ENCODE measurements at regions not wholly inside any gene's neighbourhood (a gene's known extent, or its start where the extent isn't known, plus 50 kb on each side); places are given as distances from the start of the nearest gene placed in this dataset.

DNA sequence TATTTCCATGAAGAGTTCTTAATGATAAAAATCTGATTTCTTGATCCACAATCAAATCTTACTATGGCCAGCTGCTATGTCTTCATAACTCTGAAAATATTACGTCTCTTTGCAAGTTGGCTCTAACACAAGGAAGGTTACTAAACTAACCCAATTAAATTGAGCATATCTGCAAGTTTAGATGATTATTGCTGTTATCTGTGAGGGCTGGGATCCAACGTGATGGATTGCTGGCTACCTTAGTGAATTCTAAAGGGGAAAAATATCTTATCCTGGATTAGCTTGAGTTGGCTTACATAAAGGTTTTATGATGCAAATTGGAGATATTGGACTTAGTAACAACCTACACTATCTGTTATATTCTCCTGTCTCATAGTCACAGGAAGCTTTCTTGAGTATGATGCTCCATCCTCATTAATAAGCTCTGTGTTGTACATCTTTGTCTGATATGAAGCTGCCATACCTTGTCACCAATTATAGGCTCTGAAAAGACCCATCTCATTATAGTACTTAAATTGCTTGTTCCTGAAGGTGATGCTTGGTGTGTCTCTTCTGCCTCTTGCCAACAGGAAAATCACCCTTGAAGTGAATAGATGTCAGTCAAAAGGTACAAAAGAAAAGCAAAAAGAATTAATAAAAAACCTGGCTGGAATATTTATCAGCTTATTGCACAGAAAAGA, 733.0 kb upstream of the MEF2C start:
- in situ Hi-C loops (cut with MboI; ENCODE audit: low sequenced_read_pairs): no loop called here
- no CpG with 5 or more reads among the region's 2 CpGs for WGBS, 2 experiments (ENCODE audit: extremely low coverage in 2 of 2, insufficient read length in 1 of 2)

More for the DNA sequence above, 733.0 kb upstream of the MEF2C start:
- Histone ChIP-seq H3K4me1 (ENCODE audit: control insufficient read depth, insufficient read depth, low read length) (no peaks in the 10 kb centered on the region), H3K23ac (ENCODE audit: low read depth, low read length) (no peak overlapping the region), H3K4me3 (ENCODE audit: insufficient read depth, low read depth, low read length) (no peak overlapping the region), H2AK5ac (ENCODE audit: low read depth, low read length) (no peak overlapping the region), H3K4ac (ENCODE audit: low read depth, low read length) (no peak overlapping the region), H2BK120ac (ENCODE audit: low read depth, low read length) (no peak overlapping the region), H3K14ac (replicated peaks; ENCODE audit: low read depth, low read length) (no peak overlapping the region), H4K91ac (ENCODE audit: insufficient read depth, low read depth, low read length) (no peak overlapping the region), H2AFZ (replicated peaks; ENCODE audit: low read length, poor library complexity) (no peak overlapping the region), H4K8ac (ENCODE audit: low read depth in 2 of 2, low read length in 2 of 2) (no peak overlapping the region), H3K27me3 (ENCODE audit: control insufficient read depth, insufficient read depth, low read length) (no peaks in the 10 kb centered on the region), H4K20me1 (ENCODE audit: insufficient read depth, low read length) (no peaks in the 10 kb centered on the region), H2BK15ac (ENCODE audit: low read depth, low read length) (no peak overlapping the region), H3K9me3 (ENCODE audit: control insufficient read depth, insufficient read depth, low read length) (no peaks in the 10 kb centered on the region), H2AK9ac (replicated peaks; ENCODE audit: low read depth, low read length, poor library complexity) (no peak overlapping the region), H3K56ac (ENCODE audit: extremely low read depth, insufficient read depth, low read length) (no peak overlapping the region), H3K9me1 (ENCODE audit: insufficient read depth, low read length) (no peaks in the 10 kb centered on the region), H3K27ac (ENCODE audit: insufficient read depth, low read length) (no peak overlapping the region), H3K4me2 (ENCODE audit: low read depth, low read length) (no peak overlapping the region), H2BK5ac (ENCODE audit: low read depth, low read length, poor library complexity, severe bottlenecking) (no peak overlapping the region), H3K18ac (ENCODE audit: low read depth, low read length) (no peak overlapping the region), H3K79me1 (ENCODE audit: low read depth in 1 of 2, low read length in 2 of 2) (no peaks in the 10 kb centered on the region), H4K5ac (ENCODE audit: low read depth, low read length) (no peak overlapping the region), H2BK20ac (ENCODE audit: low read depth, low read length) (no peak overlapping the region), H3K36me3 (ENCODE audit: control insufficient read depth, insufficient read depth, low read length) (no peaks in the 10 kb centered on the region), H3K9ac (ENCODE audit: low read depth, low read length) (no peak overlapping the region)
- DNase-seq: no peak
- intact Hi-C loops (cut with micrococcal nuclease) (no loop called here), dilution Hi-C loops (cut with HindIII; ENCODE audit: low sequenced_read_pairs, unreplicated experiment) (no loop called here)
- BruUV-seq (replicated peaks): no TSS peak
- ChIA-PET CTCF (no interaction called here), POLR2A (ENCODE audit: unreplicated experiment) (no interaction called here)
- ATAC-seq (ENCODE audit: low read depth): no peak
- no peak for TF ChIP-seq RFX5 (IDR thresholded peaks at IDR 0.05; ENCODE audit: low read depth, low read length)
- TF ChIP-seq BHLHE40 (IDR thresholded peaks at IDR 0.05; ENCODE audit: low read depth, low read length): no peak
- no peak for TF ChIP-seq MAZ (IDR thresholded peaks at IDR 0.05; ENCODE audit: borderline replicate concordance, low read depth, low read length)
- TF ChIP-seq, protein P1, sequence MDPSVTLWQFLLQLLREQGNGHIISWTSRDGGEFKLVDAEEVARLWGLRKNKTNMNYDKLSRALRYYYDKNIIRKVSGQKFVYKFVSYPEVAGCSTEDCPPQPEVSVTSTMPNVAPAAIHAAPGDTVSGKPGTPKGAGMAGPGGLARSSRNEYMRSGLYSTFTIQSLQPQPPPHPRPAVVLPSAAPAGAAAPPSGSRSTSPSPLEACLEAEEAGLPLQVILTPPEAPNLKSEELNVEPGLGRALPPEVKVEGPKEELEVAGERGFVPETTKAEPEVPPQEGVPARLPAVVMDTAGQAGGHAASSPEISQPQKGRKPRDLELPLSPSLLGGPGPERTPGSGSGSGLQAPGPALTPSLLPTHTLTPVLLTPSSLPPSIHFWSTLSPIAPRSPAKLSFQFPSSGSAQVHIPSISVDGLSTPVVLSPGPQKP (IDR thresholded peaks at IDR 0.05; ENCODE audit: borderline replicate concordance, low read depth, low read length): no peak
- TF ChIP-seq FOS (IDR thresholded peaks at IDR 0.05; ENCODE audit: low read depth, low read length): no peak
- TF ChIP-seq NFE2L2 (IDR thresholded peaks at IDR 0.05; ENCODE audit: low read depth, low read length): no peak
- no peak for TF ChIP-seq MAFK (IDR thresholded peaks at IDR 0.05; ENCODE audit: low read depth, low read length)
- no peak for TF ChIP-seq RAD21 (IDR thresholded peaks at IDR 0.05; ENCODE audit: low read length)
- TF ChIP-seq POLR2A (IDR thresholded peaks at IDR 0.05; ENCODE audit: low read depth, low read length): no peak
